Hepatocyte (in vitro differentiated cells): ENCODE measurements at regions not wholly inside any gene's neighbourhood (a gene's known extent, or its start where the extent isn't known, plus 50 kb on each side); places are given as distances from the start of the nearest gene placed in this dataset.
A peak's percentile ranks its signal among the peaks of the same experiment; 100 is the strongest.

Source experiments
- DNase-seq: peaks from one replicate; pipeline ENCODE4 v3.0.0-alpha.2; 2016; ENCODE audit warnings: low spot score
- H2AFZ ChIP-seq: fragments of 200-600 bp; sonication (generic); 2 replicates; pipeline ENCODE4 v1.6.0; 2016; ENCODE audit warnings: antibody characterized with exemption, mild to moderate bottlenecking
- H3K27ac ChIP-seq: fragments of 200-600 bp; sonication (generic); 2 replicates; pipeline ENCODE4 v1.5.1; 2016; ENCODE audit warnings: mild to moderate bottlenecking
- H3K27me3 ChIP-seq: fragments of 200-600 bp; sonication (generic); 2 replicates; pipeline ENCODE4 v1.6.1; 2016
- H3K36me3 ChIP-seq: fragments of 200-600 bp; sonication (generic); replicated peaks from 2 replicates; pipeline ENCODE4 v1.5.1; 2016; ENCODE audit warnings: low read depth; ENCODE audit not compliant: insufficient read depth
- H3K4me1 ChIP-seq: fragments of 200-600 bp; sonication (generic); 2 replicates; pipeline ENCODE4 v1.5.1; 2016; ENCODE audit warnings: mild to moderate bottlenecking, moderate library complexity; ENCODE audit not compliant: insufficient read depth
- H3K4me2 ChIP-seq: fragments of 200-600 bp; sonication (generic); 2 replicates; pipeline ENCODE4 v1.6.0; 2016
- H3K4me3 ChIP-seq: fragments of 200-600 bp; sonication (generic); 2 replicates; pipeline ENCODE4 v1.5.1; 2016; ENCODE audit warnings: mild to moderate bottlenecking
- H3K79me2 ChIP-seq: fragments of 200-600 bp; sonication (generic); 2 replicates; pipeline ENCODE4 v1.6.0; 2017; ENCODE audit warnings: mild to moderate bottlenecking
- H3K9me2 ChIP-seq: fragments of 200-600 bp; sonication (generic); replicated peaks from 2 replicates; pipeline ENCODE4 v1.6.0; 2017; ENCODE audit warnings: mild to moderate bottlenecking; ENCODE audit not compliant: insufficient read depth
- H3K9me3 ChIP-seq: fragments of 200-600 bp; sonication (generic); 2 replicates; pipeline ENCODE4 v1.5.1; 2016; ENCODE audit warnings: low read depth, mild to moderate bottlenecking
- H4K20me1 ChIP-seq: fragments of 200-600 bp; sonication (generic); 2 replicates; pipeline ENCODE4 v1.6.0; 2016; ENCODE audit warnings: mild to moderate bottlenecking; ENCODE audit not compliant: insufficient read depth, poor library complexity, severe bottlenecking
- CTCF ChIP-seq: fragments of 200-600 bp; sonication (generic); IDR thresholded peaks from 2 replicates; pipeline ENCODE4 v1.5.1; 2016; ENCODE audit warnings: antibody characterized with exemption, mild to moderate bottlenecking; ENCODE audit not compliant: poor library complexity
- EZH2 ChIP-seq: fragments of 200-600 bp; sonication (generic); IDR thresholded peaks from 2 replicates; pipeline ENCODE4 v1.6.1; 2016; ENCODE audit warnings: antibody characterized with exemption, mild to moderate bottlenecking, borderline replicate concordance
- EZH2phosphoT487 ChIP-seq: fragments of 200-600 bp; sonication (generic); IDR thresholded peaks from one replicate; pipeline ENCODE4 v1.6.1; 2018; ENCODE audit warnings: antibody characterized with exemption, mild to moderate bottlenecking, low read depth, moderate library complexity; ENCODE audit not compliant: unreplicated experiment, severe bottlenecking
- WGBS: methylation state at CpG from one replicate; pipeline ENCODE4 v1.1.6; 2016; ENCODE audit warnings: low lambda C conversion rate; ENCODE audit errors: missing lambda C conversion rate; 5-methylcytosine and 5-hydroxymethylcytosine counted together

DNA sequence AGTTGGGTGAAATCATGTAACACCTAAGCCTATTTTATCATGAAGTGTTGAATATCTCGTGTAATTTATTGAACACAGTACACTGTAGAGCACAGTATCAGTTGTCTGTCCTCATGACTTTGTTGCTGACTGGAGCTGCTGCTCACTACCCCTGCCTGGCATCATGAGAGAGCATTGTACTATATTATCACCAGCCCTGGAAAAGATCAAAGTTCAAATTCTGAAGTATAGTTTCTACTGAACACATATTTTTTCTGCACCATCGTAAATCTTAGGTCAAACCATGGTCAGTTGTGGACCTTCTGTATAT lies 169.3 kb upstream of the RAI14 start:
- TF ChIP-seq EZH2 (no peak), CTCF (no peak), EZH2phosphoT487 (no peak)
- Histone ChIP-seq H3K27ac (peak overlapping the region; percentile 88), H2AFZ (no peak overlapping the region), H3K9me3 (no peaks in the 10 kb centered on the region), H3K9me2 (no peaks in the 10 kb centered on the region), H3K27me3 (no peaks in the 10 kb centered on the region), H3K4me2 (peak overlapping the region; percentile 52), H4K20me1 (no peaks in the 10 kb centered on the region), H3K36me3 (no peaks in the 10 kb centered on the region), H3K79me2 (no peaks in the 10 kb centered on the region), H3K4me3 (no peak overlapping the region), H3K4me1 (peaks cover 26% of the 10 kb centered on the region)
- WGBS = 33% methylated on average over 2 of the region's 2 CpGs
- DNase-seq = no peak

- Histone ChIP-seq H3K27ac (peak overlapping the region; percentile 88), H2AFZ (no peak overlapping the region), H3K79me2 (no peaks in the 10 kb centered on the region), H3K4me2 (peak overlapping the region; percentile 52), H4K20me1 (no peaks in the 10 kb centered on the region), H3K27me3 (no peaks in the 10 kb centered on the region), H3K9me2 (no peaks in the 10 kb centered on the region), H3K9me3 (no peaks in the 10 kb centered on the region), H3K4me1 (peaks cover 26% of the 10 kb centered on the region), H3K4me3 (no peak overlapping the region), H3K36me3 (no peaks in the 10 kb centered on the region)
- no peak for TF ChIP-seq EZH2
- TF ChIP-seq EZH2phosphoT487 = no peak
- TF ChIP-seq CTCF = no peak
- peak; percentile 55 for DNase-seq
- 77% methylated on average over 11 of the region's 11 CpGs for WGBS
Observed at GRCh38 chr5:34487159-34487879, 168.8 kb upstream of the RAI14 start.

GRCh38 chr5:34487956-34488355 lies 168.2 kb upstream of the RAI14 start:
- Histone ChIP-seq H3K9me2 (no peaks in the 10 kb centered on the region), H3K4me2 (peak overlapping the region; percentile 52), H4K20me1 (no peaks in the 10 kb centered on the region), H3K9me3 (no peaks in the 10 kb centered on the region), H3K4me3 (no peak overlapping the region), H3K79me2 (no peaks in the 10 kb centered on the region), H3K27ac (peak overlapping the region; percentile 88), H3K27me3 (no peaks in the 10 kb centered on the region), H3K36me3 (no peaks in the 10 kb centered on the region), H2AFZ (no peak overlapping the region), H3K4me1 (peaks cover 26% of the 10 kb centered on the region)
- DNase-seq = no peak
- WGBS = 55% methylated on average over 3 of the region's 3 CpGs
- TF ChIP-seq CTCF (no peak), EZH2phosphoT487 (no peak), EZH2 (no peak)
